ENCODE measurements at regions not wholly inside any gene's neighbourhood (a gene's known extent, or its start where the extent isn't known, plus 50 kb on each side); places are given as distances from the start of the nearest gene placed in this dataset.

- H3K9me3 Mint-ChIP-seq = no peaks in the 10 kb centered on the region
- peaks cover 17% of the 10 kb centered on the region for H3K36me3 Mint-ChIP-seq (ENCODE audit: low read depth)
- TF ChIP-seq, protein P1, sequence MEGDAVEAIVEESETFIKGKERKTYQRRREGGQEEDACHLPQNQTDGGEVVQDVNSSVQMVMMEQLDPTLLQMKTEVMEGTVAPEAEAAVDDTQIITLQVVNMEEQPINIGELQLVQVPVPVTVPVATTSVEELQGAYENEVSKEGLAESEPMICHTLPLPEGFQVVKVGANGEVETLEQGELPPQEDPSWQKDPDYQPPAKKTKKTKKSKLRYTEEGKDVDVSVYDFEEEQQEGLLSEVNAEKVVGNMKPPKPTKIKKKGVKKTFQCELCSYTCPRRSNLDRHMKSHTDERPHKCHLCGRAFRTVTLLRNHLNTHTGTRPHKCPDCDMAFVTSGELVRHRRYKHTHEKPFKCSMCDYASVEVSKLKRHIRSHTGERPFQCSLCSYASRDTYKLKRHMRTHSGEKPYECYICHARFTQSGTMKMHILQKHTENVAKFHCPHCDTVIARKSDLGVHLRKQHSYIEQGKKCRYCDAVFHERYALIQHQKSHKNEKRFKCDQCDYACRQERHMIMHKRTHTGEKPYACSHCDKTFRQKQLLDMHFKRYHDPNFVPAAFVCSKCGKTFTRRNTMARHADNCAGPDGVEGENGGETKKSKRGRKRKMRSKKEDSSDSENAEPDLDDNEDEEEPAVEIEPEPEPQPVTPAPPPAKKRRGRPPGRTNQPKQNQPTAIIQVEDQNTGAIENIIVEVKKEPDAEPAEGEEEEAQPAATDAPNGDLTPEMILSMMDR (IDR thresholded peaks at IDR 0.05) = no peak
- Histone ChIP-seq H3K36me3 (ENCODE audit: insufficient read depth, low read length) (peaks cover 3% of the 10 kb centered on the region), H3K27ac (ENCODE audit: low read depth in 1 of 2, low read length in 2 of 2) (no peak overlapping the region), H3K4me3 (ENCODE audit: low read length) (no peak overlapping the region), H3K4me1 (ENCODE audit: insufficient read depth, low read length) (no peaks in the 10 kb centered on the region), H3K9me3 (ENCODE audit: control insufficient read depth in 1 of 2, insufficient read depth in 1 of 2, low read length in 2 of 2) (no peaks in the 10 kb centered on the region), H3K27me3 (ENCODE audit: control insufficient read depth in 1 of 2, insufficient read depth in 2 of 2, low read length in 2 of 2) (no peaks in the 10 kb centered on the region)
- H3K4me1 Mint-ChIP-seq (ENCODE audit: low read depth) = peaks cover 9% of the 10 kb centered on the region
- DNase-seq = peak in 3 of 14 experiments; percentile 5 to 10 (median 8)
- no peak overlapping the region for H3K27ac Mint-ChIP-seq
- ChIA-PET POLR2A (no interaction called here), CTCF (no interaction called here)
- no peaks in the 10 kb centered on the region for H3K27me3 Mint-ChIP-seq
- intact Hi-C loops (cut with DNase I, micrococcal nuclease) = no loop called here
- no peak overlapping the region for H3K4me3 Mint-ChIP-seq
- no peak for ATAC-seq (ENCODE audit: poor library complexity)
Measured at GRCh38 chr10:60536529-60537114, 146.9 kb upstream of the ANK3 start.

- intact Hi-C loops (cut with DNase I, micrococcal nuclease) = no loop called here
Measured at GRCh38 chr10:60535427-60535826, 145.8 kb upstream of the ANK3 start.

GRCh38 chr10:60534761-60535389 lies 145.2 kb upstream of the ANK3 start:
- peaks cover 17% of the 10 kb centered on the region for H3K36me3 Mint-ChIP-seq (ENCODE audit: low read depth)
- DNase-seq (no peak), ATAC-seq (ENCODE audit: poor library complexity) (no peak)
- no peak overlapping the region for H3K27ac Mint-ChIP-seq
- intact Hi-C loops (cut with DNase I, micrococcal nuclease) = no loop called here
- CTCF ChIA-PET = no interaction called here
- TF ChIP-seq, protein P1 (IDR thresholded peaks at IDR 0.05) = no peak
- H3K27me3 ChIP-seq (ENCODE audit: control insufficient read depth in 1 of 2, insufficient read depth in 2 of 2, low read length in 2 of 2) = no peaks in the 10 kb centered on the region
- no peaks in the 10 kb centered on the region for H3K9me3 ChIP-seq (ENCODE audit: control insufficient read depth in 1 of 2, insufficient read depth in 1 of 2, low read length in 2 of 2)
- H3K4me1 Mint-ChIP-seq (ENCODE audit: low read depth) = peaks cover 9% of the 10 kb centered on the region
- H3K27ac ChIP-seq (ENCODE audit: low read depth in 1 of 2, low read length in 2 of 2) = no peak overlapping the region
- no peaks in the 10 kb centered on the region for H3K9me3 Mint-ChIP-seq
- no peaks in the 10 kb centered on the region for H3K4me1 ChIP-seq (ENCODE audit: insufficient read depth, low read length)
- POLR2A ChIA-PET = no interaction called here
- H3K4me3 Mint-ChIP-seq = no peak overlapping the region
- no peak overlapping the region for H3K4me3 ChIP-seq (ENCODE audit: low read length)
- H3K36me3 ChIP-seq (ENCODE audit: insufficient read depth, low read length) = peaks cover 3% of the 10 kb centered on the region
- H3K27me3 Mint-ChIP-seq = no peaks in the 10 kb centered on the region

More at GRCh38 chr10:60535427-60535826, 145.8 kb upstream of the ANK3 start:
- no peak overlapping the region for H3K27ac Mint-ChIP-seq
- H3K9me3 Mint-ChIP-seq = no peaks in the 10 kb centered on the region
- H3K36me3 ChIP-seq (ENCODE audit: insufficient read depth, low read length) = peaks cover 3% of the 10 kb centered on the region
- ATAC-seq (ENCODE audit: poor library complexity) = no peak
- DNase-seq = no peak
- no peaks in the 10 kb centered on the region for H3K4me1 ChIP-seq (ENCODE audit: insufficient read depth, low read length)
- ChIA-PET CTCF (interaction anchor here (0.6 kb wide), 1 partner anchor 1448 kb away, joined by 4 read pairs; no protein-coding TSS in a partner anchor), POLR2A (no interaction called here)
- H3K4me3 ChIP-seq (ENCODE audit: low read length) = no peak overlapping the region
- no peaks in the 10 kb centered on the region for H3K27me3 Mint-ChIP-seq
- H3K4me3 Mint-ChIP-seq = no peak overlapping the region
- H3K27me3 ChIP-seq (ENCODE audit: control insufficient read depth in 1 of 2, insufficient read depth in 2 of 2, low read length in 2 of 2) = no peaks in the 10 kb centered on the region
- no peaks in the 10 kb centered on the region for H3K9me3 ChIP-seq (ENCODE audit: control insufficient read depth in 1 of 2, insufficient read depth in 1 of 2, low read length in 2 of 2)
- H3K36me3 Mint-ChIP-seq (ENCODE audit: low read depth) = peaks cover 17% of the 10 kb centered on the region
- H3K27ac ChIP-seq (ENCODE audit: low read depth in 1 of 2, low read length in 2 of 2) = no peak overlapping the region
- H3K4me1 Mint-ChIP-seq (ENCODE audit: low read depth) = peaks cover 9% of the 10 kb centered on the region
- TF ChIP-seq, protein P1 (IDR thresholded peaks at IDR 0.05) = no peak
